Endothelial cell of umbilical vein (primary cell): ENCODE measurements at regions not wholly inside any gene's neighbourhood (a gene's known extent, or its start where the extent isn't known, plus 50 kb on each side); places are given as distances from the start of the nearest gene placed in this dataset.

Source experiments
- BruUV-seq: library from RNA; stranded (reverse); fragments of 400-500 nt; replicated peaks from 2 replicates; lab custom pipeline; 2021; lab: Mats Ljungman, UMichigan
- CTCF ChIA-PET: fragments of 300-600, 350-600 bp; sonication (Branson Sonifier 250); formaldehyde crosslinking; loops from one replicate; lab custom pipeline; 2021; ENCODE audit warnings: antibody characterized with exemption, inconsistent platforms; lab: Charles Lee
- POLR2A ChIA-PET: fragments of 300-600, 350-600 bp; sonication (Branson Sonifier 250); formaldehyde crosslinking; loops from one replicate; lab custom pipeline; 2021; ENCODE audit warnings: antibody characterized with exemption, inconsistent platforms; lab: Charles Lee
- DNase-seq: peaks from one replicate; pipeline ENCODE4 v3.0.0-alpha.2; 2011; ENCODE audit warnings: low read depth, low spot score
- FAIRE-seq: peaks from 2 replicates; lab custom pipeline; 2011; peaks lifted over from hg19 to GRCh38; lab: Jason Lieb, UNC
- H2AFZ ChIP-seq: 2 replicates; pipeline ENCODE4 v1.6.0; 2012; ENCODE audit warnings: low read depth, low read length, control low read depth, inconsistent platforms
- H3K27ac ChIP-seq: 2 replicates; pipeline ENCODE4 v1.5.1; 2011; ENCODE audit warnings: low read depth, mild to moderate bottlenecking, control low read depth, low read length, moderate library complexity; ENCODE audit not compliant: insufficient read depth
- H3K27me3 ChIP-seq, 2 experiments: 2 replicates each; pipeline versions ENCODE4 v1.6.0 to v1.6.1; 2011; ENCODE audit warnings: low read length in 2 of 2, mixed read lengths in 1 of 2; ENCODE audit not compliant: control insufficient read depth in 2 of 2, insufficient read depth in 2 of 2
- H3K36me3 ChIP-seq, 2 experiments: 2 replicates in 1 of 2; 3 replicates in 1 of 2; pipeline ENCODE4 v1.5.1; 2011; ENCODE audit warnings: low read length in 2 of 2, mild to moderate bottlenecking in 1 of 2, moderate library complexity in 1 of 2; ENCODE audit not compliant: control insufficient read depth in 2 of 2, insufficient read depth in 2 of 2; ENCODE audit errors: extremely low read depth in 1 of 2
- H3K4me1 ChIP-seq: 3 replicates; pipeline ENCODE4 v1.5.1; 2011; ENCODE audit warnings: mild to moderate bottlenecking, low read length; ENCODE audit not compliant: control insufficient read depth, insufficient read depth; ENCODE audit errors: extremely low read depth
- H3K4me2 ChIP-seq: 2 replicates; pipeline ENCODE4 v1.6.1; 2011; ENCODE audit warnings: low read length, control low read depth, mixed read lengths; ENCODE audit not compliant: insufficient read depth
- H3K4me3 ChIP-seq, 3 experiments: fragments of 200-600 bp in 1 of 3; sonication (generic), shearing (Covaris generic) in 1 of 3; replicated peaks in 1 of 3; 2 replicates each; pipeline ENCODE4 v1.5.1; 2011 to 2016; ENCODE audit warnings: control low read depth in 3 of 3, low read length in 3 of 3, mild to moderate bottlenecking in 2 of 3, inconsistent platforms in 1 of 3, low read depth in 1 of 3, moderate library complexity in 1 of 3; ENCODE audit not compliant: insufficient read depth in 1 of 3
- H3K79me2 ChIP-seq: 2 replicates; pipeline ENCODE4 v1.6.0; 2012; ENCODE audit warnings: low read length, inconsistent platforms; ENCODE audit not compliant: control insufficient read depth, insufficient read depth
- H3K9ac ChIP-seq: replicated peaks from 2 replicates; pipeline ENCODE3; 2011; ENCODE audit warnings: low read length, control low read depth; ENCODE audit not compliant: insufficient read depth; ENCODE audit errors: extremely low read depth
- H3K9me1 ChIP-seq: replicated peaks from 3 replicates; pipeline ENCODE4 v1.6.0; 2011; ENCODE audit warnings: mild to moderate bottlenecking, low read length; ENCODE audit not compliant: control insufficient read depth, insufficient read depth; ENCODE audit errors: extremely low read depth
- H3K9me3 ChIP-seq: replicated peaks from 2 replicates; pipeline ENCODE4 v1.5.1; 2012; ENCODE audit warnings: low read length, inconsistent platforms; ENCODE audit not compliant: control insufficient read depth, insufficient read depth
- H4K20me1 ChIP-seq: replicated peaks from 2 replicates; pipeline ENCODE3; 2011; ENCODE audit warnings: mild to moderate bottlenecking, low read length; ENCODE audit not compliant: control insufficient read depth, insufficient read depth; ENCODE audit errors: extremely low read depth
- EZH2 ChIP-seq: IDR thresholded peaks from 2 replicates; pipeline ENCODE4 v1.6.1; 2012; ENCODE audit warnings: borderline replicate concordance, low read depth, mild to moderate bottlenecking, moderate library complexity, low read length, inconsistent platforms; ENCODE audit not compliant: severe bottlenecking
- FOS ChIP-seq: IDR thresholded peaks from 2 replicates; pipeline ENCODE4 v1.6.1; 2011; ENCODE audit warnings: mild to moderate bottlenecking, low read length, moderate library complexity, borderline replicate concordance; ENCODE audit not compliant: insufficient read depth
- GATA2 ChIP-seq: IDR thresholded peaks from 2 replicates; pipeline ENCODE4 v1.7.0; 2011; ENCODE audit warnings: low read depth, mild to moderate bottlenecking, moderate library complexity, mixed read lengths, low read length; ENCODE audit not compliant: insufficient read length, insufficient read depth
- JUN ChIP-seq: IDR thresholded peaks from 2 replicates; pipeline ENCODE4 v1.6.1; 2011; ENCODE audit warnings: borderline replicate concordance, low read depth; ENCODE audit not compliant: insufficient read length, insufficient read depth
- MYC ChIP-seq: IDR thresholded peaks from one replicate; pipeline ENCODE4 v1.6.1; 2011; ENCODE audit warnings: mild to moderate bottlenecking, low read depth, low read length
- POLR2A ChIP-seq: IDR thresholded peaks from 2 replicates; pipeline ENCODE4 v1.6.1; 2012; ENCODE audit warnings: low read depth, mild to moderate bottlenecking, control low read depth, low read length
- POLR2AphosphoS5 ChIP-seq: IDR thresholded peaks from 2 replicates; pipeline ENCODE4 v1.6.1; 2012; ENCODE audit warnings: low read depth, mild to moderate bottlenecking, control low read depth, low read length, moderate library complexity; ENCODE audit not compliant: insufficient read depth
- dilution Hi-C: fragments of 300-500 bp; cut with MboI; formaldehyde crosslinking; loops from one replicate; pipeline ENCODE4 v1.15.0; 2019; ENCODE audit warnings: low sequenced_read_pairs; ENCODE audit not compliant: extremely low pct_ligation_motif_present
- intact Hi-C: fragments of 100-400 bp; cut with micrococcal nuclease; formaldehyde crosslinking; loops from one replicate; pipeline ENCODE4 v1.10.0; 2022
- TF ChIP-seq, protein P1 (sequence below): IDR thresholded peaks from 2 replicates; pipeline ENCODE4 v1.6.1; 2011; ENCODE audit not compliant: insufficient read depth, insufficient read length
- TF ChIP-seq, protein P2 (sequence below), 2 donors: IDR thresholded peaks; 1 replicate in 1 of 2; 2 replicates in 1 of 2; pipeline ENCODE4 v1.5.1; 2011; ENCODE audit warnings: low read length in 2 of 2, mild to moderate bottlenecking in 2 of 2, moderate library complexity in 2 of 2, control low read depth in 1 of 2, inconsistent platforms in 1 of 2, low read depth in 1 of 2; ENCODE audit not compliant: insufficient read depth in 1 of 2; ENCODE audit errors: extremely low read depth in 1 of 2

DNA sequence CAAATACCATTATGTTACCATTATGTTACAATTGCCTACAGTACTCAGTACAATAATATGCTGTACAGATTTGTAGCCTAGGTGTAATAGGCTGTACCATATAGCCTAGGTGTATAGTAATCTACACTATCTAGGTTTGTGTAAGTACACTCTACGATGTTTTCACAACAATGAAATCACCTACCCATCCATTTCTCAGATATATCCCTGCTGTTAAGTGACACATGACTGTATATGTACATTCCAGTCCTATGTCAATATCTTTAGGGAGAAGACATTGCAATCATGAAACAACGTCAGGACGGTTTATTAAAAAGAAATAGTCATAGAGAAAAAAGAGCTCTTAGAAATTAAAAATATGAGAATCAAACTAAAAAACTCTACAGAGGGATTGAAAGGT is 119.0 kb upstream of the CDC42EP3 start:
- CTCF ChIA-PET: no interaction called here
- dilution Hi-C loops: no loop called here
- no peak overlapping the region for H3K27ac ChIP-seq

DNA sequence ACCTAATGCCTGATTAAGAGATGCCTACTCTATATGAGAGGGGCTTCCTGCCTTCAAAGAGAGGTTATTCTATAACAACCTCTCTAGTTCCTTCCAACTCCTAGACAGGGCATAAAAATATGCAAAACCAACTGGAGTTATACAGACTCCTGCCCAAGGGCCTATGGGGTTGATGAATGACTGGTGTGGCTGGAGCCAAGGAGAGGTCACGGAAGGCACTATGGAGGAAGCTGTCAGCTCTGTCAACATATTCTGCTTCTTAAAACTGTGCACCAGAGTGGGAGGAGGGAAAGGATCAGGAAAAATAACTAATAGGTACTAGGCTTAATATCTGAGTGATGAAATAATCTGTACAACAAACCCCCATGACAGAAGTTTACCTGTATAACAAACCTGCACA is 120.9 kb upstream of the CDC42EP3 start:
- dilution Hi-C loops (no loop called here), intact Hi-C loops (no loop called here)
- H3K9me1 ChIP-seq: no peaks in the 10 kb centered on the region
- H4K20me1 ChIP-seq: no peaks in the 10 kb centered on the region
- H3K4me2 ChIP-seq: no peak overlapping the region
- no peak overlapping the region for H3K27ac ChIP-seq
- no peak overlapping the region for H2AFZ ChIP-seq
- H3K36me3 ChIP-seq: no peaks in the 10 kb centered on the region
- no peak for TF ChIP-seq EZH2
- TF ChIP-seq, protein P1, sequence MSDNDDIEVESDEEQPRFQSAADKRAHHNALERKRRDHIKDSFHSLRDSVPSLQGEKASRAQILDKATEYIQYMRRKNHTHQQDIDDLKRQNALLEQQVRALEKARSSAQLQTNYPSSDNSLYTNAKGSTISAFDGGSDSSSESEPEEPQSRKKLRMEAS: no peak
- no peak for TF ChIP-seq GATA2
- no peak for TF ChIP-seq POLR2AphosphoS5
- no peak for TF ChIP-seq MYC
- TF ChIP-seq, protein P2, sequence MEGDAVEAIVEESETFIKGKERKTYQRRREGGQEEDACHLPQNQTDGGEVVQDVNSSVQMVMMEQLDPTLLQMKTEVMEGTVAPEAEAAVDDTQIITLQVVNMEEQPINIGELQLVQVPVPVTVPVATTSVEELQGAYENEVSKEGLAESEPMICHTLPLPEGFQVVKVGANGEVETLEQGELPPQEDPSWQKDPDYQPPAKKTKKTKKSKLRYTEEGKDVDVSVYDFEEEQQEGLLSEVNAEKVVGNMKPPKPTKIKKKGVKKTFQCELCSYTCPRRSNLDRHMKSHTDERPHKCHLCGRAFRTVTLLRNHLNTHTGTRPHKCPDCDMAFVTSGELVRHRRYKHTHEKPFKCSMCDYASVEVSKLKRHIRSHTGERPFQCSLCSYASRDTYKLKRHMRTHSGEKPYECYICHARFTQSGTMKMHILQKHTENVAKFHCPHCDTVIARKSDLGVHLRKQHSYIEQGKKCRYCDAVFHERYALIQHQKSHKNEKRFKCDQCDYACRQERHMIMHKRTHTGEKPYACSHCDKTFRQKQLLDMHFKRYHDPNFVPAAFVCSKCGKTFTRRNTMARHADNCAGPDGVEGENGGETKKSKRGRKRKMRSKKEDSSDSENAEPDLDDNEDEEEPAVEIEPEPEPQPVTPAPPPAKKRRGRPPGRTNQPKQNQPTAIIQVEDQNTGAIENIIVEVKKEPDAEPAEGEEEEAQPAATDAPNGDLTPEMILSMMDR (IDR thresholded peaks at IDR 0.05; ENCODE audit: extremely low read depth in 1 of 2, insufficient read depth in 1 of 2, low read depth in 1 of 2, low read length in 2 of 2): no peak
- no peak for TF ChIP-seq POLR2A
- TF ChIP-seq FOS: no peak
- TF ChIP-seq JUN: no peak
- H3K9me3 ChIP-seq: no peaks in the 10 kb centered on the region
- H3K4me1 ChIP-seq: no peaks in the 10 kb centered on the region
- no TSS peak for BruUV-seq
- no peak overlapping the region for H3K9ac ChIP-seq
- H3K79me2 ChIP-seq: no peaks in the 10 kb centered on the region
- no peaks in the 10 kb centered on the region for H3K27me3 ChIP-seq
- no peak overlapping the region for H3K4me3 ChIP-seq
- FAIRE-seq (no peak), DNase-seq (peak; percentile 22)
- ChIA-PET POLR2A (no interaction called here), CTCF (interaction anchor here (0.7 kb wide), 1 partner anchor 27 kb away, joined by 3 read pairs; no protein-coding TSS in a partner anchor)

More for the DNA sequence above, 119.0 kb upstream of the CDC42EP3 start:
- Histone ChIP-seq H3K79me2 (no peaks in the 10 kb centered on the region), H3K4me2 (no peak overlapping the region), H2AFZ (no peak overlapping the region), H3K27me3 (no peaks in the 10 kb centered on the region), H4K20me1 (no peaks in the 10 kb centered on the region), H3K36me3 (no peaks in the 10 kb centered on the region), H3K9ac (no peak overlapping the region), H3K4me1 (no peaks in the 10 kb centered on the region), H3K4me3 (no peak overlapping the region), H3K9me1 (no peaks in the 10 kb centered on the region), H3K9me3 (no peaks in the 10 kb centered on the region)
- no peak for DNase-seq
- no TSS peak for BruUV-seq
- FAIRE-seq: no peak
- no peak for TF ChIP-seq EZH2
- TF ChIP-seq FOS: no peak
- TF ChIP-seq JUN: no peak
- TF ChIP-seq GATA2: no peak
- no peak for TF ChIP-seq MYC
- TF ChIP-seq, protein P2 (IDR thresholded peaks at IDR 0.05; ENCODE audit: extremely low read depth in 1 of 2, insufficient read depth in 1 of 2, low read depth in 1 of 2, low read length in 2 of 2): no peak
- intact Hi-C loops: no loop called here
- POLR2A ChIA-PET: no interaction called here
